Activated CD4-positive, alpha-beta T cell treated with anti-CD3 and anti-CD28 coated beads, Interleukin-2, amount 10 ng/mL, durations not matched to agents 7 days and 5 days (primary cell): ENCODE measurements at regions not wholly inside any gene's neighbourhood (a gene's known extent, or its start where the extent isn't known, plus 50 kb on each side); places are given as distances from the start of the nearest gene placed in this dataset.
A peak's percentile ranks its signal among the peaks of the same experiment; 100 is the strongest.

Experiments used
- CTCF ChIA-PET: fragments of 350-600 bp; sonication (Branson Sonifier 250); formaldehyde crosslinking; loops from one replicate; lab custom pipeline; 2021; ENCODE audit warnings: antibody characterized with exemption; lab: Charles Lee
- POLR2A ChIA-PET: fragments of 350-600 bp; sonication (Branson Sonifier 250); formaldehyde crosslinking; loops from one replicate; lab custom pipeline; 2021; ENCODE audit warnings: antibody characterized with exemption; lab: Charles Lee
- DNase-seq: peaks from one replicate; pipeline ENCODE4 v3.0.0-alpha.2; 2020
- H3K27ac Mint-ChIP-seq: one replicate; pipeline ENCODE4 v1.8.0; 2021; ENCODE audit warnings: mild to moderate bottlenecking, moderate library complexity, mixed read lengths
- H3K27me3 Mint-ChIP-seq: one replicate; pipeline ENCODE4 v1.8.0; 2021; ENCODE audit warnings: mixed read lengths
- H3K36me3 Mint-ChIP-seq: one replicate; pipeline ENCODE4 v1.8.0; 2021; ENCODE audit warnings: low read depth, mixed read lengths
- H3K4me1 Mint-ChIP-seq: one replicate; pipeline ENCODE4 v1.8.0; 2021; ENCODE audit warnings: mixed read lengths
- H3K4me3 Mint-ChIP-seq: one replicate; pipeline ENCODE4 v1.8.0; 2021; ENCODE audit warnings: mild to moderate bottlenecking, moderate library complexity, mixed read lengths
- H3K9me3 Mint-ChIP-seq: one replicate; pipeline ENCODE4 v1.8.0; 2021; ENCODE audit warnings: mixed read lengths

DNA sequence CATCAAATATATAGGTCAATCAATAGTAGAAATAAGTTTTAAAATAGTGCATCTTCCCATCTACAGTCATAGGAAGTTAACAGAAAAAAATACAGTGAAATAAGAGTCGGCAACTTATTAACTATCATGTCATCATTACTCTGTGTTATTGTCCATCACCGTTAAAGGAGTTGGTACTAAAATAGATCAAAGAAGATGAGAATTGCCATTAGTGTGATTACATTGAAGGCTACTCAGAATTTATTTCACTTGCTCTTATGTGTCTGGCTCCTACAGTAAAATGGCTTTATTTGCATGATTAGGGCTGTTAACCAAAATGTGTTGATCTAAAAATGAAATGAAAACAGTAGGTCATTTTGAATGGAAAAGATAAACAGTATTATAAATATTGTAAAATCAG is 162.5 kb upstream of the SLITRK1 start:
- POLR2A ChIA-PET = no interaction called here
- CTCF ChIA-PET = no interaction called here
- H3K9me3 Mint-ChIP-seq = no peaks in the 10 kb centered on the region

DNA sequence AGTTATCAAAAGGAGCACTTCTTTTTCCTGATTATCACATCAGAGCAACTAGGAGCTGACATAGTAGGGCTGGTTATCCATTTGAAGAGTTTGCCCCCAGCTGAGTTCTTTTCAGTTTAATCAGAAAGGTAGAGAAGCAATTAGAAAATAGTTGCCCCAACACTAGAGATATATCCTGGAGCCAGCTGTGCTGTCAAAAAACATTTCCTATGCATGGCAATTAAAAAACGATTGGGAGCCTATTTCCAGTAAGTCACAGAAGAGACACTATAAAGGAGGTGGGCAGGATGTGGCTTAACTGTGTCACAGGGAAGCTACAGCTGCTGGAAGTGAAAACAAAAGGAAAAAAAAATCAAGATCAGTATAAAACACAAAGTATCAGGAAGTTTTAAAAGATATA is 155.7 kb upstream of the SLITRK1 start:
- H3K27ac Mint-ChIP-seq = peak overlapping the region; percentile 16
- no peak overlapping the region for H3K4me3 Mint-ChIP-seq

More for the DNA sequence above, 162.5 kb upstream of the SLITRK1 start:
- H3K36me3 Mint-ChIP-seq = no peaks in the 10 kb centered on the region
- no peak overlapping the region for H3K27ac Mint-ChIP-seq
- no peak overlapping the region for H3K4me3 Mint-ChIP-seq
- peaks cover 3% of the 10 kb centered on the region for H3K27me3 Mint-ChIP-seq
- H3K4me1 Mint-ChIP-seq = peaks cover 3% of the 10 kb centered on the region
- no peak for DNase-seq

DNA sequence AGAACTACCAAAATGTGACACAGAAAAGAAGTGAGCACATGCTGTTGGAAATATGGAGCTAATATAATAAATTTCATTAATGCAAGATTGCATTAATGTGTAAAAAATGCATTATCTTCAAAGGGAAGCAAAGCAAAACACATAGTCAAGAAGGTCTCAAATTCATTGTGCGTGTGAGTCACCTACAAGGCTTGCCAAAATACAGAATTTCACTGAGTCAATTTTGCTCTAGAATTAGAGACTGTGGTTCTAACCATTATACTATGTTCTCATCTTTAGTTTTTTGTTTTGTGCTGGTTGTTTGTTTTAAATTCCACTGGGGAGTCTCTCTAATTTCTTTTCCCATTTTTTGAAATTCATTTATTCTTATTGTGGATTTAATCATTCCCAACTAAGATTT is 149.8 kb upstream of the SLITRK1 start:
- ChIA-PET POLR2A (no interaction called here), CTCF (no interaction called here)
- no peak for DNase-seq
- Mint-ChIP-seq H3K4me1 (peaks cover 3% of the 10 kb centered on the region), H3K27me3 (no peaks in the 10 kb centered on the region), H3K27ac (no peak overlapping the region), H3K36me3 (no peaks in the 10 kb centered on the region), H3K4me3 (no peak overlapping the region), H3K9me3 (no peaks in the 10 kb centered on the region)

More for the DNA sequence above, 155.7 kb upstream of the SLITRK1 start:
- Mint-ChIP-seq H3K27me3 (no peaks in the 10 kb centered on the region), H3K9me3 (no peaks in the 10 kb centered on the region), H3K4me1 (peaks cover 17% of the 10 kb centered on the region), H3K36me3 (no peaks in the 10 kb centered on the region)
- DNase-seq = peak; percentile 6
- ChIA-PET POLR2A (no interaction called here), CTCF (no interaction called here)

DNA sequence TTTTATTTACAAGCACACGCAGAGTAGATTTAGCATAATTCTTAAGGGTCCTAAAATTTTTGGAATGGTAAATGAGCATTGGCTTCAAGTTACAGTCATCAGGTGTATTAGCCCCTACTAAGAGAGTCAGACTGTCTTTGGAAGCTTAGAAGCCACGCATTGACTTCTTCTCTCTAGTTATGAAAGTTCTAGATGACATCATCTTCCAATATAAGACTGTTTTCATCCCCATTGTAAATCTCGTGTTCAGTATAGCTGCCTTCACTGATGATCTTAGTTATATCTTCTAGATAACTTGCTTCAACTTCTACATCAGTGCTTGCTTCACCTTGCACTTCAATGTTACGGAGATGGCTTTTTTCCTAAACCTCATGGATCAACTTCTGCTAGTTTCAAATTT is 148.8 kb upstream of the SLITRK1 start:
- Mint-ChIP-seq H3K4me3 (no peak overlapping the region), H3K27ac (no peak overlapping the region), H3K36me3 (no peaks in the 10 kb centered on the region), H3K9me3 (no peaks in the 10 kb centered on the region), H3K27me3 (no peaks in the 10 kb centered on the region), H3K4me1 (no peaks in the 10 kb centered on the region)
- ChIA-PET POLR2A (no interaction called here), CTCF (no interaction called here)
- no peak for DNase-seq

GRCh38 chr13:84029396-84029795 is 147.1 kb upstream of the SLITRK1 start:
- DNase-seq = no peak
- POLR2A ChIA-PET = no interaction called here
- H3K36me3 Mint-ChIP-seq = no peaks in the 10 kb centered on the region
- no peaks in the 10 kb centered on the region for H3K4me1 Mint-ChIP-seq
- H3K4me3 Mint-ChIP-seq = no peak overlapping the region
- H3K9me3 Mint-ChIP-seq = no peaks in the 10 kb centered on the region
- no peak overlapping the region for H3K27ac Mint-ChIP-seq
- H3K27me3 Mint-ChIP-seq = no peaks in the 10 kb centered on the region
- CTCF ChIA-PET = interaction anchor here (0.6 kb wide), 1 partner anchor 24 kb away, joined by 5 read pairs; no protein-coding TSS in a partner anchor

GRCh38 chr13:84025824-84026223 is 143.6 kb upstream of the SLITRK1 start:
- Mint-ChIP-seq H3K9me3 (no peaks in the 10 kb centered on the region), H3K4me1 (no peaks in the 10 kb centered on the region), H3K4me3 (no peak overlapping the region), H3K27ac (no peak overlapping the region), H3K27me3 (no peaks in the 10 kb centered on the region), H3K36me3 (no peaks in the 10 kb centered on the region)
- CTCF ChIA-PET = no interaction called here
- no peak for DNase-seq
- POLR2A ChIA-PET = no interaction called here

DNA sequence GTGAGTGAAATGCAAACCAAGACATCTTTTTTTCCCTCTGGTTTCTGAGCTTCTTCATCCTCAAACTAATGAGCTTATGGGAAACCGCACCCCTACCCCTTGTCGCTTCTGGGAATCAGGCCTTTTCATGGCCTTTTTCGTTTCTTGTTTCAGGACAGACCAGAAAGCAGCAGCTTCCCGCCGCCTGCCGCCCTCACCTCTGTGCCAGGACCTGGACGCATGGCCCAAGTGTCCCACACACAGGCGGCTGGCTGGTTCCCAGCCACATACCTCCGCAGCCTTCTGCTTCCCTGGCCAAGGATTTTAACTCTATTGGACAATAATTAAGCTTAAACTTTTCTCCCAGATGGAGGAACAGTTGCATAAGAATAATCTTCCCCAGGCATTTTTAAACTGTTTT is 114.1 kb upstream of the SLITRK1 start:
- Mint-ChIP-seq H3K9me3 (no peaks in the 10 kb centered on the region), H3K36me3 (no peaks in the 10 kb centered on the region), H3K4me3 (no peak overlapping the region), H3K27me3 (no peaks in the 10 kb centered on the region), H3K4me1 (no peaks in the 10 kb centered on the region), H3K27ac (no peak overlapping the region)
- DNase-seq = no peak
- ChIA-PET CTCF (no interaction called here), POLR2A (no interaction called here)

DNA sequence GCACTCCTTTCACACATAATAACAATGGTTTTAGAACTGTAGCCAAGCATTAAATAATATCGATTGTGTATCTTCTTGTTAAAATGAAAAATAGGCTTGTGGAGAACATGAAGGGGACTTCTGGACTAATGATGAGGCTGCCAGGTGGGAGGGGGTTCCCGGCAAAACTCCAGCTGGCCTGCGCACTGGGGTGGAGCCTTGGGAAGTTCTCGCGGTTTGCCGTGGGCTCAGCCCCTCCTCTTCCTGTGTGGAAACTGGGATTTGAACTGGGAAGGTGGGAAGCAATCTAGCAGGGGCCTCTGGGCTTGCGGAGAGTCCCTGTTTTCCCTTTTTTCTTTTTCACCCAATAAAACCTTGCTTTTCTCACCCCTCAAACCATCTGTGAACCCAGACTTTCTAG is 113.7 kb upstream of the SLITRK1 start:
- H3K4me1 Mint-ChIP-seq = no peaks in the 10 kb centered on the region
- H3K27me3 Mint-ChIP-seq = no peaks in the 10 kb centered on the region
- H3K27ac Mint-ChIP-seq = no peak overlapping the region
- CTCF ChIA-PET = no interaction called here
- no peaks in the 10 kb centered on the region for H3K9me3 Mint-ChIP-seq
- no peak for DNase-seq
- H3K4me3 Mint-ChIP-seq = no peak overlapping the region
- H3K36me3 Mint-ChIP-seq = no peaks in the 10 kb centered on the region
- POLR2A ChIA-PET = no interaction called here

GRCh38 chr13:83992566-83993358 is 110.5 kb upstream of the SLITRK1 start:
- H3K27ac Mint-ChIP-seq = no peak overlapping the region

GRCh38 chr13:83987394-83987793 is 105.1 kb upstream of the SLITRK1 start:
- Mint-ChIP-seq H3K4me1 (peaks cover 6% of the 10 kb centered on the region), H3K9me3 (peaks cover 3% of the 10 kb centered on the region), H3K27ac (no peak overlapping the region), H3K36me3 (no peaks in the 10 kb centered on the region), H3K27me3 (no peaks in the 10 kb centered on the region), H3K4me3 (no peak overlapping the region)
- CTCF ChIA-PET = no interaction called here
- POLR2A ChIA-PET = interaction anchor here (0.7 kb wide), 1 partner anchor 20 kb away, joined by 3 read pairs; no protein-coding TSS in a partner anchor
- DNase-seq = no peak

More at GRCh38 chr13:83992566-83993358, 110.5 kb upstream of the SLITRK1 start:
- CTCF ChIA-PET = no interaction called here
- Mint-ChIP-seq H3K9me3 (no peaks in the 10 kb centered on the region), H3K36me3 (no peaks in the 10 kb centered on the region), H3K4me1 (no peaks in the 10 kb centered on the region), H3K27me3 (no peaks in the 10 kb centered on the region), H3K4me3 (no peak overlapping the region)
- POLR2A ChIA-PET = no interaction called here
- no peak for DNase-seq

- H3K27me3 Mint-ChIP-seq = no peaks in the 10 kb centered on the region
- no peaks in the 10 kb centered on the region for H3K36me3 Mint-ChIP-seq
- POLR2A ChIA-PET = no interaction called here
- peaks cover 6% of the 10 kb centered on the region for H3K4me1 Mint-ChIP-seq
- CTCF ChIA-PET = no interaction called here
- no peak overlapping the region for H3K4me3 Mint-ChIP-seq
- no peak for DNase-seq
- H3K9me3 Mint-ChIP-seq = peaks cover 3% of the 10 kb centered on the region
- no peak overlapping the region for H3K27ac Mint-ChIP-seq
Measured at GRCh38 chr13:83984793-83985192, 102.5 kb upstream of the SLITRK1 start.

DNA sequence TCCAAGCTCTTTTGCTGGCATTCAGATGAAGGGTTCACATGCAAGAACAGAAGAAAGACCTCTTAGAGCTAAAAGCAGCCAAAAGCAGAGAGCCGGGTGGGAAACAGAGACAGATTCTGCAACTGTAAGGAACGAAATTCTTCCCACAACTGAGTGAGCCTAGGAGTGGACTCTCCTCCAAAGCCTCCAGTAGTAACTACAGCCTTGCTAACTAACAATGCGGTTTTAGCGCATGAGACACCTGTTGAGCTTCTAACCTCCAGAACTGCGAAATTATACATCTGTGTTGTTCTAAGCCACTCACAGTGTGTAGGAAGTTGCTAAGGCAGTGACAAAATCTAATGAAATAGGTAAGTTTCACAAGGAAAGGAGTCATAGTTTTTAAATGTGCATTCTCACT is 98.1 kb upstream of the SLITRK1 start:
- CTCF ChIA-PET = no interaction called here

DNA sequence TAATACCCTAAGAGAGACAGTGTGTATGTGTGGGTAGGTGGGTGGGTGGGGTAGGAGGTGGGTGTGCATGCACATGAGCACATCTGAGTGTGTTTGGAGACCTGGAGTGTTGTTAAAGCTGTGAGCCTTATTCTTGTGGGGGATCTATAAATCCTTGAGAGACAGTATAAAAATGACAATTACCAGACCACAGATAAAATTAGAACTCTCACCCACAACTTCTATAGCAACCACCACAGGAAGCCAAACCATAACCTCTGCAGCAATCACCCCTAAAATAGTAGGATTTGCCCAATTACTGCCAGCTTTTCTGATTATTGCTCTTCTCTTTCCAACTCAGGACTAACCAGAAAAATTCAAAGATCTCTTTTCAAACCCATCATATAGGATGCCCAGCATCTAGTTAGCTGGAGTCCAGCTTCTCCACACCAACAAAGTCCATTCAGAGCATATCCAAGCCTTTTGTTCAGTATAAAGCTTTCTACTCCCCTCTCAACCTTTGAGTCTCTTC is 93.4 kb upstream of the SLITRK1 start:
- H3K27me3 Mint-ChIP-seq = no peaks in the 10 kb centered on the region
- ChIA-PET POLR2A (no interaction called here), CTCF (no interaction called here)
- no peak for DNase-seq
- no peak overlapping the region for H3K4me3 Mint-ChIP-seq
- no peaks in the 10 kb centered on the region for H3K9me3 Mint-ChIP-seq
- no peaks in the 10 kb centered on the region for H3K36me3 Mint-ChIP-seq
- H3K27ac Mint-ChIP-seq = no peak overlapping the region
- H3K4me1 Mint-ChIP-seq = peaks cover 5% of the 10 kb centered on the region

More for the DNA sequence above, 98.1 kb upstream of the SLITRK1 start:
- POLR2A ChIA-PET = no interaction called here
- H3K27ac Mint-ChIP-seq = no peak overlapping the region
- no peaks in the 10 kb centered on the region for H3K36me3 Mint-ChIP-seq
- H3K27me3 Mint-ChIP-seq = no peaks in the 10 kb centered on the region
- DNase-seq = no peak
- no peaks in the 10 kb centered on the region for H3K9me3 Mint-ChIP-seq
- H3K4me3 Mint-ChIP-seq = no peak overlapping the region
- H3K4me1 Mint-ChIP-seq = peaks cover 5% of the 10 kb centered on the region

DNA sequence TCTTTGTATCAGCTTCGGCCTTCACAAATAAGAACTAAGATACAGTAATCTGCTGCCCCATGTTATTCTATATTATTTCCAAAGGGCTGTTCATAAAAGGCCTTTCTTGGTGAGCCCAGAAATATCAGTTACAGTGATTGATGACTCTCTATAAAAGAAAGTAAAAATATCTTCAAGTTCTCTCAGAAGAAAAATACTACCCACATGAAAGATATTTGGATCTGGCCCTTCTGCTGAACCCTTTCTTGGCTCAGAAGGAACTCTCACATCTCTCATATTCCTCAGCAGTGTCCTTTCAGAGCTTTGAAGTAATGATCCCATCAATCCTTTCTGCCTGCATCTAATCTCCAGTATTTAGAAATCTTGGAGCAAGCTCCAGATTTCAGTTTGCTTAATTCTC is 76.3 kb upstream of the SLITRK1 start:
- peaks cover 2% of the 10 kb centered on the region for H3K9me3 Mint-ChIP-seq
- CTCF ChIA-PET = no interaction called here
- DNase-seq = no peak
- no peak overlapping the region for H3K27ac Mint-ChIP-seq
- no peaks in the 10 kb centered on the region for H3K27me3 Mint-ChIP-seq
- no peaks in the 10 kb centered on the region for H3K4me1 Mint-ChIP-seq
- H3K36me3 Mint-ChIP-seq = no peaks in the 10 kb centered on the region
- no peak overlapping the region for H3K4me3 Mint-ChIP-seq
- POLR2A ChIA-PET = no interaction called here
